ENCODE measurements at regions not wholly inside any gene's neighbourhood (a gene's known extent, or its start where the extent isn't known, plus 50 kb on each side); places are given as distances from the start of the nearest gene placed in this dataset.
A peak's percentile ranks its signal among the peaks of the same experiment; 100 is the strongest.

GRCh38 chr1:60731321-60731720, 351.0 kb upstream of the NFIA start:
- H3K36me3 ChIP-seq (ENCODE audit: control insufficient read depth in 2 of 2, extremely low read depth in 1 of 2, insufficient read depth in 2 of 2, low read length in 2 of 2), result no peaks in the 10 kb centered on the region
- no peaks in the 10 kb centered on the region for H3K9me1 ChIP-seq (ENCODE audit: control insufficient read depth, extremely low read depth, insufficient read depth, low read length)
- no peak overlapping the region for H3K4me2 ChIP-seq (ENCODE audit: control insufficient read depth, extremely low read depth, insufficient read depth, low read depth, low read length)
- H3K27ac ChIP-seq (ENCODE audit: control insufficient read depth, insufficient read depth, low read length), result no peak overlapping the region
- peak overlapping the region; percentile 5 for H2AFZ ChIP-seq (ENCODE audit: control insufficient read depth, low read length)
- no peak overlapping the region for H3K4me3 ChIP-seq (ENCODE audit: control insufficient read depth in 2 of 3, extremely low read depth in 1 of 3, insufficient read depth in 2 of 3, low read depth in 1 of 3, low read length in 3 of 3)
- no peaks in the 10 kb centered on the region for H3K79me2 ChIP-seq (ENCODE audit: control insufficient read depth, insufficient read depth, low read length)
- no peak overlapping the region for H3K9ac ChIP-seq (ENCODE audit: control insufficient read depth, extremely low read depth, insufficient read depth, low read length)
- TF ChIP-seq, protein P1, sequence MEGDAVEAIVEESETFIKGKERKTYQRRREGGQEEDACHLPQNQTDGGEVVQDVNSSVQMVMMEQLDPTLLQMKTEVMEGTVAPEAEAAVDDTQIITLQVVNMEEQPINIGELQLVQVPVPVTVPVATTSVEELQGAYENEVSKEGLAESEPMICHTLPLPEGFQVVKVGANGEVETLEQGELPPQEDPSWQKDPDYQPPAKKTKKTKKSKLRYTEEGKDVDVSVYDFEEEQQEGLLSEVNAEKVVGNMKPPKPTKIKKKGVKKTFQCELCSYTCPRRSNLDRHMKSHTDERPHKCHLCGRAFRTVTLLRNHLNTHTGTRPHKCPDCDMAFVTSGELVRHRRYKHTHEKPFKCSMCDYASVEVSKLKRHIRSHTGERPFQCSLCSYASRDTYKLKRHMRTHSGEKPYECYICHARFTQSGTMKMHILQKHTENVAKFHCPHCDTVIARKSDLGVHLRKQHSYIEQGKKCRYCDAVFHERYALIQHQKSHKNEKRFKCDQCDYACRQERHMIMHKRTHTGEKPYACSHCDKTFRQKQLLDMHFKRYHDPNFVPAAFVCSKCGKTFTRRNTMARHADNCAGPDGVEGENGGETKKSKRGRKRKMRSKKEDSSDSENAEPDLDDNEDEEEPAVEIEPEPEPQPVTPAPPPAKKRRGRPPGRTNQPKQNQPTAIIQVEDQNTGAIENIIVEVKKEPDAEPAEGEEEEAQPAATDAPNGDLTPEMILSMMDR (optimal IDR thresholded peaks at IDR 0.05 in 1 of 3, IDR thresholded peaks at IDR 0.05 in 1 of 3, conservative IDR thresholded peaks at IDR 0.05 in 1 of 3; ENCODE audit: extremely low read depth in 1 of 3, insufficient read depth in 2 of 3, low read length in 3 of 3), result no peak
- no peak for TF ChIP-seq EZH2 (IDR thresholded peaks at IDR 0.05; ENCODE audit: low read length)
- H3K27me3 ChIP-seq (ENCODE audit: control insufficient read depth, extremely low read depth, insufficient read depth, low read length), result no peaks in the 10 kb centered on the region
- dilution Hi-C loops (cut with MboI; ENCODE audit: extremely low pct_ligation_motif_present, low sequenced_read_pairs), result no loop called here
- DNase-seq (ENCODE audit: low read depth, low spot score), result no peak
- FAIRE-seq, result no peak
- H3K4me1 ChIP-seq (ENCODE audit: control insufficient read depth, extremely low read depth, insufficient read depth, low read length), result peaks cover 9% of the 10 kb centered on the region
- H4K20me1 ChIP-seq (ENCODE audit: control insufficient read depth, extremely low read depth, insufficient read depth, low read length), result no peaks in the 10 kb centered on the region
- H3K9me3 ChIP-seq (ENCODE audit: control insufficient read depth, low read depth, low read length), result no peaks in the 10 kb centered on the region

DNA sequence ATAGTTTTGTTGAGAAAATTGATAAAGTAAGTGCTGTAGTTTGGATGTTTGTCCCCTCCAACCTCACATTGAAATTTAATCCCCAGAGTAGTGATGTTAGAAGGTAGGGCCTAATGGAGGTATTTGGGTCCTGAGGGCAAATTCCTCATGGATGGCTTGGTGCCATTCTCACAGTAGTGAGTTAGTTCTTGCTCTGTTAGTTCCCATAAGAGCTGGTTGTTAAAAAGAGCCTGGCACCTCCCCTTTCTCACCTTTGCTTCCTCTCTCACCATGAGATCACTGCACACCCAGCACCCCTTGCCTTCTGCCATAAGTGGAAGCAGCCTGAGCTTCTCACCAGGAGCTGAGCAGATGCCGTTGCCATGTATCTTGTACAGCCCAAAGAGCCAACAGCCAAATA, 354.8 kb upstream of the NFIA start:
- dilution Hi-C loops (cut with MboI; ENCODE audit: extremely low pct_ligation_motif_present, low sequenced_read_pairs), result no loop called here
- Histone ChIP-seq H4K20me1 (ENCODE audit: control insufficient read depth, extremely low read depth, insufficient read depth, low read length) (no peaks in the 10 kb centered on the region), H3K36me3 (ENCODE audit: control insufficient read depth in 2 of 2, extremely low read depth in 1 of 2, insufficient read depth in 2 of 2, low read length in 2 of 2) (no peaks in the 10 kb centered on the region), H3K27ac (ENCODE audit: control insufficient read depth, insufficient read depth, low read length) (no peak overlapping the region), H3K27me3 (ENCODE audit: control insufficient read depth, extremely low read depth, insufficient read depth, low read length) (no peaks in the 10 kb centered on the region), H3K9ac (ENCODE audit: control insufficient read depth, extremely low read depth, insufficient read depth, low read length) (no peak overlapping the region), H2AFZ (ENCODE audit: control insufficient read depth, low read length) (no peak overlapping the region), H3K4me1 (ENCODE audit: control insufficient read depth, extremely low read depth, insufficient read depth, low read length) (peaks cover 9% of the 10 kb centered on the region), H3K9me3 (ENCODE audit: control insufficient read depth, low read depth, low read length) (no peaks in the 10 kb centered on the region), H3K4me2 (ENCODE audit: control insufficient read depth, extremely low read depth, insufficient read depth, low read depth, low read length) (no peak overlapping the region), H3K9me1 (ENCODE audit: control insufficient read depth, extremely low read depth, insufficient read depth, low read length) (no peaks in the 10 kb centered on the region), H3K4me3 (ENCODE audit: control insufficient read depth in 2 of 3, extremely low read depth in 1 of 3, insufficient read depth in 2 of 3, low read depth in 1 of 3, low read length in 3 of 3) (no peak overlapping the region), H3K79me2 (ENCODE audit: control insufficient read depth, insufficient read depth, low read length) (no peaks in the 10 kb centered on the region)
- no peak for TF ChIP-seq EZH2 (IDR thresholded peaks at IDR 0.05; ENCODE audit: low read length)
- TF ChIP-seq, protein P1 (optimal IDR thresholded peaks at IDR 0.05 in 1 of 3, IDR thresholded peaks at IDR 0.05 in 1 of 3, conservative IDR thresholded peaks at IDR 0.05 in 1 of 3; ENCODE audit: extremely low read depth in 1 of 3, insufficient read depth in 2 of 3, low read length in 3 of 3), result no peak
- DNase-seq (ENCODE audit: low read depth, low spot score) (peak; percentile 36), FAIRE-seq (peak; percentile 79)

All from keratinocyte (primary cell).